Pancreas (tissue), 10 donors: ENCODE measurements at regions not wholly inside any gene's neighbourhood (a gene's known extent, or its start where the extent isn't known, plus 50 kb on each side); places are given as distances from the start of the nearest gene placed in this dataset.

Experiments
- ATAC-seq, 4 donors: fragments of 200-7000 bp; cut with Tn5 transposase; one replicate each; pipeline versions ENCODE4 v1.8.0 to v1.9.1; 2020; ENCODE audit warnings: mild to moderate bottlenecking in 4 of 4, moderate library complexity in 4 of 4
- DNase-seq, 6 donors: peaks; one replicate each; pipeline ENCODE4 v3.0.0-alpha.2; 2020
- FAIRE-seq: peaks from 2 replicates; lab custom pipeline; 2012; peaks lifted over from hg19 to GRCh38; lab: Jason Lieb, UNC
- H3K27ac ChIP-seq, 4 donors: fragments of 200-600 bp; sonication (generic); 1 replicate in 3 of 4; 2 replicates in 1 of 4; pipeline versions ENCODE4 v1.5.0 to v1.8.0; 2020
- H3K27me3 ChIP-seq, 4 donors: fragments of 200-600 bp; one replicate each; pipeline ENCODE4 v1.8.0; 2021
- H3K36me3 ChIP-seq, 3 donors: fragments of 200-600 bp; sonication (generic) in 1 of 3; one replicate each; pipeline versions ENCODE4 v1.5.0 to v1.8.0; 2020 to 2021
- H3K4me1 ChIP-seq, 3 donors: fragments of 200-600 bp; one replicate each; pipeline ENCODE4 v1.8.0; 2021
- H3K4me3 ChIP-seq, 4 donors: fragments of 200-600 bp; sonication (generic) in 2 of 4; one replicate each; pipeline versions ENCODE4 v1.5.0 to v1.8.0; 2020 to 2021
- H3K9me3 ChIP-seq, 4 donors: fragments of 200-600 bp; one replicate each; pipeline ENCODE4 v1.8.0; 2021
- WGBS, 2 donors: extraction: QIAGEN DNeasy Blood & Tissue Kit; methylation state at CpG; one replicate each; pipeline ENCODE4 v1.1.7; 2013; 5-methylcytosine and 5-hydroxymethylcytosine counted together
- intact Hi-C, 3 donors: fragments of 100-400 bp; cut with DNase I; formaldehyde crosslinking; loops; one replicate each; pipeline versions ENCODE4 v1.11.1 to v1.14.2; 2022
- TF ChIP-seq, protein P1 (sequence below), 4 donors: fragments of 200-600 bp; sonication (generic) in 3 of 4; IDR thresholded peaks; one replicate each; pipeline versions ENCODE4 v1.5.0 to v1.8.0; 2021; ENCODE audit warnings: antibody characterized with exemption in 4 of 4
- donor health status: healthy with polysubstance abuse.
- donor health status: DM: no; HTN: no; CAD: no; lungs with moderate emphysema.
- donor health status: DM: no; HTN: no; CAD: no.
- donor health status: control.
- donor health status: control.
- donor health status: Bipolar disorder and iron deficiency.
- donor health status: DM: yes; HTN: yes; CAD: no.
- donor health status: DM: no; HTN: no; CAD: no.
- donor health status: DM: no; HTN: no; CAD: no.
- donor health status: DM: yes; HTN: yes; CAD: no.

DNA sequence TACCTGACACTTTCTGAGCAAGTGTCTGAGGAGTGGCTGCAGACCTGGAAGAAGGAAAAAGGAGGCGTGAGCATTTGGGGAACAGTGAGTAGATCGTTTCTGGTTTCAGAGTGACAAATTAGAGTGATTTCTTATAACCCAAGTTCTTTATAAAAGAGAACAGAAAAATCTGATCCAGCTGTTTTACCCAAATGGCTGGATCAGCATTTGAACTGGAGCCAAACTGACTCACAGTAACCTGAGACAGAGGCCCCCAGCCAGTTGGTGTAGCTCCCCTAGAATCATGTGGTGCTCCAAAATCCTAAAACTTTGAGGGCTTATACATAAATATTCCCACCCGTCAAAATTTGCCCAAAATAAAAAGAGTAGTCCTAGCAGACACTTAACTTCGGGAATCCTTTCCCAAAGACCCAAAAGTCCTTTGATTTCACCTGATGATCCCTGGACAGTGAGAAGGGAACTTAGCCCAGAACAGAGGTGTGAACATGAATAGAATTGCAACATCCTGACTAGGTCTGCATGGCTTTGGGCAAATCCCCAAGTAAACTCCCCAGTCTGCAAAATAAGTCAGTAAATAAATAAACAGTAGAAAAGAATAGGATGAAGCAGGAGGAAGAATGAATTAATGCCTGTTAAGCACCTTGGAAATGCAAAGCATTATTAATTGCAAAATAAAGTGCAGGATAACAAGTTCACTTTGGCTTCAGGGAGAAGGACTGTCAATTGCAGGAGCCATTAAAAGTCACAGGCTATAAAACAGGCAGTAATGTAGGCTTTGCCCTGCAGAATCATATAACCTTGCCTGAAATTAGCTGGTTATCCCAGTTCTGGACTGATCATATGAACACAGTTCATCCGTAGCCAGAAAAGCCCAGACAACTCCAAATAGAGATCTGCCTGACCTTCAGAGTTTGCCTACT, 262.0 kb upstream of the JARID2 start:
- whole genome bisulfite sequencing, 2 donors: 49 to 62% methylated on average over 5 of the region's 5 CpGs
- intact Hi-C loops: no loop called here
- H3K36me3 ChIP-seq: no peaks in the 10 kb centered on the region
- no peak overlapping the region for H3K27ac ChIP-seq
- FAIRE-seq (no peak), DNase-seq (no peak), ATAC-seq (no peak)
- TF ChIP-seq, protein P1, sequence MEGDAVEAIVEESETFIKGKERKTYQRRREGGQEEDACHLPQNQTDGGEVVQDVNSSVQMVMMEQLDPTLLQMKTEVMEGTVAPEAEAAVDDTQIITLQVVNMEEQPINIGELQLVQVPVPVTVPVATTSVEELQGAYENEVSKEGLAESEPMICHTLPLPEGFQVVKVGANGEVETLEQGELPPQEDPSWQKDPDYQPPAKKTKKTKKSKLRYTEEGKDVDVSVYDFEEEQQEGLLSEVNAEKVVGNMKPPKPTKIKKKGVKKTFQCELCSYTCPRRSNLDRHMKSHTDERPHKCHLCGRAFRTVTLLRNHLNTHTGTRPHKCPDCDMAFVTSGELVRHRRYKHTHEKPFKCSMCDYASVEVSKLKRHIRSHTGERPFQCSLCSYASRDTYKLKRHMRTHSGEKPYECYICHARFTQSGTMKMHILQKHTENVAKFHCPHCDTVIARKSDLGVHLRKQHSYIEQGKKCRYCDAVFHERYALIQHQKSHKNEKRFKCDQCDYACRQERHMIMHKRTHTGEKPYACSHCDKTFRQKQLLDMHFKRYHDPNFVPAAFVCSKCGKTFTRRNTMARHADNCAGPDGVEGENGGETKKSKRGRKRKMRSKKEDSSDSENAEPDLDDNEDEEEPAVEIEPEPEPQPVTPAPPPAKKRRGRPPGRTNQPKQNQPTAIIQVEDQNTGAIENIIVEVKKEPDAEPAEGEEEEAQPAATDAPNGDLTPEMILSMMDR (IDR thresholded peaks at IDR 0.05): no peak
- H3K9me3 ChIP-seq: no peaks in the 10 kb centered on the region
- H3K4me3 ChIP-seq: no peak overlapping the region
- H3K4me1 ChIP-seq: no peaks in the 10 kb centered on the region
- H3K27me3 ChIP-seq: no peaks in the 10 kb centered on the region

GRCh38 chr6:14984519-14984853, 261.4 kb upstream of the JARID2 start:
- Histone ChIP-seq H3K4me3 (no peak overlapping the region), H3K9me3 (no peaks in the 10 kb centered on the region), H3K36me3 (no peaks in the 10 kb centered on the region), H3K27ac (no peak overlapping the region), H3K4me1 (no peaks in the 10 kb centered on the region), H3K27me3 (no peaks in the 10 kb centered on the region)
- peak in 3 of 4 donors; percentile 65 to 71 (median 66) for ATAC-seq
- WGBS, 2 donors: 28 to 32% methylated on average over 6 of the region's 6 CpGs
- intact Hi-C loops: no loop called here
- FAIRE-seq: no peak
- peak in 2 of 6 donors; percentile 4 to 13 for DNase-seq
- TF ChIP-seq, protein P1 (IDR thresholded peaks at IDR 0.05): no peak

- Histone ChIP-seq H3K9me3 (no peaks in the 10 kb centered on the region), H3K4me1 (no peaks in the 10 kb centered on the region), H3K27me3 (no peaks in the 10 kb centered on the region), H3K36me3 (no peaks in the 10 kb centered on the region), H3K27ac (no peak overlapping the region), H3K4me3 (no peak overlapping the region)
- no peak for DNase-seq
- WGBS, 2 donors: 60 to 62% methylated on average over 4 of the region's 4 CpGs
- no peak for FAIRE-seq
- intact Hi-C loops: no loop called here
- ATAC-seq: no peak
- TF ChIP-seq, protein P1 (IDR thresholded peaks at IDR 0.05): no peak
Measured at GRCh38 chr6:14985366-14985765, 260.5 kb upstream of the JARID2 start.

DNA sequence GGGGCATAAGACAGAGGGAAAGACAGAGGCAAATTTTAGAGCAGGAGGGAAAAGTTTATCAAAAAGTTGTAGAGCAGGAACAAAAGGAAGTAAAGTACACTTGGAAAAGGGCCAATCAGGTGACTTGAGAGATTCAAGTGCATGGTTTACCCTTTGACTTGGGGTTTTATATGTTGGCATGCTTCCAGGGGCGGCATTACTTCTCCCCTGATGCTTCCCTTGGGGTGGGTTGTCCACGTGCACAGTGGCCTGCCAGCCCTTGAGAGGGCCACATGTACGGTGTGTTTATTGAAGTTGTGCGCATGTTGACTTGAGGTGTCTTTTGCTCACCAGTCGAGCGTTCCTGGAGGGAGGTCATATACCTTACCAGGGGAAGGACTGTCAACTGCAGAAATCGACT, 259.5 kb upstream of the JARID2 start:
- H3K4me3 ChIP-seq: no peak overlapping the region
- ATAC-seq (no peak), DNase-seq (no peak), FAIRE-seq (no peak)
- H3K9me3 ChIP-seq: no peaks in the 10 kb centered on the region
- no peaks in the 10 kb centered on the region for H3K4me1 ChIP-seq
- intact Hi-C loops: no loop called here
- TF ChIP-seq, protein P1 (IDR thresholded peaks at IDR 0.05): no peak
- no peaks in the 10 kb centered on the region for H3K27me3 ChIP-seq
- H3K36me3 ChIP-seq: no peaks in the 10 kb centered on the region
- 69 to 85% methylated on average over 7 of the region's 7 CpGs for WGBS, 2 donors
- H3K27ac ChIP-seq: no peak overlapping the region

GRCh38 chr6:14987490-14987889, 258.4 kb upstream of the JARID2 start:
- Histone ChIP-seq H3K9me3 (no peaks in the 10 kb centered on the region), H3K4me3 (no peak overlapping the region), H3K36me3 (no peaks in the 10 kb centered on the region), H3K27me3 (no peaks in the 10 kb centered on the region), H3K27ac (no peak overlapping the region), H3K4me1 (no peaks in the 10 kb centered on the region)
- intact Hi-C loops: no loop called here
- no peak for FAIRE-seq
- TF ChIP-seq, protein P1 (IDR thresholded peaks at IDR 0.05): no peak
- ATAC-seq: no peak
- WGBS, 2 donors: 79 to 86% methylated on average over 4 of the region's 4 CpGs
- no peak for DNase-seq
